HUDEP-2 (cell line): ENCODE measurements at regions not wholly inside any gene's neighbourhood (a gene's known extent, or its start where the extent isn't known, plus 50 kb on each side); places are given as distances from the start of the nearest gene placed in this dataset.
"Not testable (repeated sequence)": the region's sequence is repeated elsewhere in the genome, so short reads cannot be mapped to it uniquely, and the experiment has no call there.

ENCODE experiments used
- DNase-seq, 76 experiments: peaks; one replicate each; lab custom pipeline; 2025; ENCODE audit not compliant: unreplicated experiment in 76 of 76; lab: John Stamatoyannopoulos, UW

GRCh38 chr12:127579446-127579845 is 687.5 kb upstream of the TMEM132C start:
- no peak for DNase-seq

- no peak for DNase-seq
These were observed 684.9 kb upstream of the TMEM132C start for GRCh38 chr12:127582074-127582473.

- DNase-seq = no peak
These were observed 683.9 kb upstream of the TMEM132C start for GRCh38 chr12:127583041-127583440.

GRCh38 chr12:127588249-127588648 is 678.7 kb upstream of the TMEM132C start:
- DNase-seq = no peak

GRCh38 chr12:127589541-127589940 is 677.4 kb upstream of the TMEM132C start:
- DNase-seq = no peak

- DNase-seq = no peak
These were observed 676.1 kb upstream of the TMEM132C start for GRCh38 chr12:127590868-127591267.

- DNase-seq = no peak
These were observed 674.7 kb upstream of the TMEM132C start for GRCh38 chr12:127592245-127592644.

- DNase-seq = no peak
These were observed 672.5 kb upstream of the TMEM132C start for GRCh38 chr12:127594351-127594970.

- DNase-seq = no peak
These were observed 671.5 kb upstream of the TMEM132C start for GRCh38 chr12:127595506-127595905.

GRCh38 chr12:127596891-127597290 is 670.1 kb upstream of the TMEM132C start:
- no peak for DNase-seq

GRCh38 chr12:127599436-127599835 is 667.5 kb upstream of the TMEM132C start:
- no peak for DNase-seq

GRCh38 chr12:127600211-127600610 is 666.8 kb upstream of the TMEM132C start:
- no peak for DNase-seq

GRCh38 chr12:127606476-127607015 is 660.4 kb upstream of the TMEM132C start:
- no peak for DNase-seq

- DNase-seq = no peak
These were observed 659.7 kb upstream of the TMEM132C start for GRCh38 chr12:127607146-127607725.

GRCh38 chr12:127608359-127608758 is 658.6 kb upstream of the TMEM132C start:
- DNase-seq = not testable (repeated sequence)

GRCh38 chr12:127613056-127613455 is 653.9 kb upstream of the TMEM132C start:
- peak in 3 of 76 experiments; percentile 1 to 4 (median 3) for DNase-seq

- no peak for DNase-seq
These were observed 646.9 kb upstream of the TMEM132C start for GRCh38 chr12:127619869-127620734.

GRCh38 chr12:127620735-127621355 is 646.1 kb upstream of the TMEM132C start:
- DNase-seq = no peak

GRCh38 chr12:127621366-127621765 is 645.6 kb upstream of the TMEM132C start:
- no peak for DNase-seq

GRCh38 chr12:127623362-127623761 is 643.6 kb upstream of the TMEM132C start:
- no peak for DNase-seq

GRCh38 chr12:127625176-127625771 is 641.7 kb upstream of the TMEM132C start:
- no peak for DNase-seq
